Mesenchymal stem cell (in vitro differentiated cells and primary cell): ENCODE measurements at regions not wholly inside any gene's neighbourhood (a gene's known extent, or its start where the extent isn't known, plus 50 kb on each side); places are given as distances from the start of the nearest gene placed in this dataset.

Experiments
- DNase-seq: peaks from one replicate; pipeline ENCODE4 v3.0.0-alpha.2; 2013
- H2AFZ ChIP-seq: one replicate; pipeline ENCODE4 v1.6.1; 2013; ENCODE audit warnings: low read depth, mild to moderate bottlenecking, control low read depth, inconsistent platforms, low read length, moderate library complexity
- H2AK5ac ChIP-seq: 2 replicates; pipeline ENCODE4 v1.6.1; 2013; ENCODE audit warnings: low read length, moderate library complexity, mild to moderate bottlenecking, inconsistent platforms; ENCODE audit not compliant: severe bottlenecking
- H2BK120ac ChIP-seq: one replicate; pipeline ENCODE4 v1.6.1; 2013; ENCODE audit warnings: low read depth, mild to moderate bottlenecking, inconsistent platforms, low read length, moderate library complexity
- H2BK12ac ChIP-seq, 2 experiments: one replicate each; pipeline ENCODE4 v1.6.1; 2013; ENCODE audit warnings: inconsistent platforms in 2 of 2, low read length in 2 of 2, mild to moderate bottlenecking in 2 of 2, moderate library complexity in 2 of 2, control low read depth in 1 of 2
- H2BK15ac ChIP-seq: one replicate; pipeline ENCODE4 v1.6.1; 2013; ENCODE audit warnings: mild to moderate bottlenecking, low read depth, inconsistent platforms; ENCODE audit not compliant: poor library complexity, severe bottlenecking
- H2BK5ac ChIP-seq: 2 replicates; pipeline ENCODE4 v1.6.1; 2013; ENCODE audit warnings: low read depth, mild to moderate bottlenecking, low read length, control low read depth, inconsistent platforms; ENCODE audit not compliant: poor library complexity, severe bottlenecking
- H3K14ac ChIP-seq, 2 experiments: one replicate each; pipeline ENCODE4 v1.6.1; 2013; ENCODE audit warnings: inconsistent platforms in 2 of 2, low read length in 2 of 2, control low read depth in 1 of 2, mild to moderate bottlenecking in 1 of 2, moderate library complexity in 1 of 2
- H3K18ac ChIP-seq, 2 experiments: one replicate each; pipeline ENCODE4 v1.6.1; 2013; ENCODE audit warnings: inconsistent platforms in 2 of 2, low read length in 2 of 2, control low read depth in 1 of 2, low read depth in 1 of 2, mild to moderate bottlenecking in 1 of 2
- H3K23ac ChIP-seq, 2 experiments: one replicate each; pipeline ENCODE4 v1.6.1; 2013; ENCODE audit warnings: inconsistent platforms in 2 of 2, low read length in 2 of 2, mild to moderate bottlenecking in 2 of 2, moderate library complexity in 2 of 2, control low read depth in 1 of 2
- H3K27ac ChIP-seq: 2 replicates; pipeline ENCODE4 v1.5.1; 2013; ENCODE audit warnings: mild to moderate bottlenecking, moderate library complexity, low read length, control low read depth, inconsistent platforms; ENCODE audit not compliant: poor library complexity, severe bottlenecking
- H3K27me3 ChIP-seq, 2 experiments: 2 replicates each; pipeline versions ENCODE4 v1.6.1 to v1.7.0; 2013; ENCODE audit warnings: low read length in 2 of 2, mild to moderate bottlenecking in 2 of 2, moderate library complexity in 2 of 2, control low read depth in 1 of 2, inconsistent platforms in 1 of 2; ENCODE audit not compliant: control insufficient read depth in 1 of 2, insufficient read depth in 1 of 2
- H3K36me3 ChIP-seq, 2 experiments: 2 replicates each; pipeline versions ENCODE4 v1.6.1 to v1.7.0; 2013; ENCODE audit warnings: low read length in 2 of 2, control low read depth in 1 of 2, inconsistent platforms in 1 of 2, low read depth in 1 of 2, mild to moderate bottlenecking in 1 of 2; ENCODE audit not compliant: insufficient read depth in 2 of 2, control insufficient read depth in 1 of 2
- H3K4ac ChIP-seq, 2 experiments: one replicate each; pipeline ENCODE4 v1.6.1; 2013; ENCODE audit warnings: inconsistent platforms in 2 of 2, low read length in 2 of 2, mild to moderate bottlenecking in 2 of 2, moderate library complexity in 2 of 2, control low read depth in 1 of 2, low read depth in 1 of 2
- H3K4me1 ChIP-seq: 2 replicates; pipeline ENCODE4 v1.6.1; 2013; ENCODE audit warnings: low read depth, low read length, control low read depth; ENCODE audit not compliant: control insufficient read depth, insufficient read depth
- H3K4me2 ChIP-seq: 2 replicates; pipeline ENCODE4 v1.6.1; 2013; ENCODE audit warnings: low read length, mild to moderate bottlenecking, inconsistent platforms; ENCODE audit not compliant: poor library complexity, severe bottlenecking
- H3K4me3 ChIP-seq, 2 experiments: 2 replicates each; pipeline versions ENCODE4 v1.5.1 to v1.7.0; 2013; ENCODE audit warnings: low read length in 2 of 2, mild to moderate bottlenecking in 2 of 2, control low read depth in 1 of 2, low read depth in 1 of 2; ENCODE audit not compliant: insufficient read depth in 1 of 2
- H3K79me1 ChIP-seq: replicated peaks from 2 replicates; pipeline ENCODE4 v1.6.1; 2013; ENCODE audit warnings: mild to moderate bottlenecking, control low read depth, low read length, inconsistent platforms; ENCODE audit not compliant: poor library complexity, severe bottlenecking
- H3K9ac ChIP-seq: 2 replicates; pipeline ENCODE4 v1.7.0; 2013; ENCODE audit warnings: mild to moderate bottlenecking, low read length, moderate library complexity
- H3K9me3 ChIP-seq: 2 replicates; pipeline ENCODE4 v1.7.0; 2013; ENCODE audit warnings: mild to moderate bottlenecking, low read length; ENCODE audit not compliant: control insufficient read depth
- H4K8ac ChIP-seq: one replicate; pipeline ENCODE4 v1.6.1; 2013; ENCODE audit warnings: inconsistent platforms, mild to moderate bottlenecking, low read length, moderate library complexity
- H4K91ac ChIP-seq: one replicate; pipeline ENCODE4 v1.6.1; 2013; ENCODE audit warnings: mild to moderate bottlenecking, low read length, inconsistent platforms
- WGBS: methylation state at CpG from one replicate; pipeline ENCODE4 v1.1.7; 2013; ENCODE audit warnings: mixed read lengths; 5-methylcytosine and 5-hydroxymethylcytosine counted together

- Histone ChIP-seq H2BK15ac (no peak overlapping the region), H3K23ac (no peak overlapping the region)
Observed at GRCh38 chr9:105194234-105194633, 50.2 kb upstream of the SLC44A1 start.

More at GRCh38 chr9:105194234-105194633, 50.2 kb upstream of the SLC44A1 start:
- Histone ChIP-seq H3K14ac (no peak overlapping the region), H3K4ac (no peak overlapping the region), H2AFZ (no peak overlapping the region), H3K36me3 (no peaks in the 10 kb centered on the region), H3K4me1 (no peaks in the 10 kb centered on the region), H4K8ac (no peak overlapping the region), H3K9me3 (no peaks in the 10 kb centered on the region), H3K9ac (no peak overlapping the region), H3K27ac (no peak overlapping the region), H3K4me2 (no peak overlapping the region), H3K18ac (no peak overlapping the region), H2BK12ac (no peak overlapping the region), H3K27me3 (no peaks in the 10 kb centered on the region), H3K79me1 (no peaks in the 10 kb centered on the region), H3K4me3 (no peak overlapping the region), H4K91ac (no peak overlapping the region), H2AK5ac (no peak overlapping the region), H2BK120ac (no peak overlapping the region), H2BK5ac (no peak overlapping the region)
- no peak for DNase-seq
- 93% methylated on average over 4 of the region's 4 CpGs for WGBS
